HG03575 (cell line): ENCODE measurements at regions not wholly inside any gene's neighbourhood (a gene's known extent, or its start where the extent isn't known, plus 50 kb on each side); places are given as distances from the start of the nearest gene placed in this dataset.
A peak's percentile ranks its signal among the peaks of the same experiment; 100 is the strongest.
"Not testable (repeated sequence)": the region's sequence is repeated elsewhere in the genome, so short reads cannot be mapped to it uniquely, and the experiment has no call there.

Experiments
- ATAC-seq: cut with Tn5 transposase; IDR thresholded peaks from one replicate; pipeline ENCODE4 v1.9.1; 2021; ENCODE audit not compliant: unreplicated experiment, insufficient number of reproducible peaks, low FRiP score; ENCODE audit errors: extremely low read depth

GRCh38 chr9:22808876-22809275 lies 362.3 kb downstream of the DMRTA1 start:
- ATAC-seq = no peak

DNA sequence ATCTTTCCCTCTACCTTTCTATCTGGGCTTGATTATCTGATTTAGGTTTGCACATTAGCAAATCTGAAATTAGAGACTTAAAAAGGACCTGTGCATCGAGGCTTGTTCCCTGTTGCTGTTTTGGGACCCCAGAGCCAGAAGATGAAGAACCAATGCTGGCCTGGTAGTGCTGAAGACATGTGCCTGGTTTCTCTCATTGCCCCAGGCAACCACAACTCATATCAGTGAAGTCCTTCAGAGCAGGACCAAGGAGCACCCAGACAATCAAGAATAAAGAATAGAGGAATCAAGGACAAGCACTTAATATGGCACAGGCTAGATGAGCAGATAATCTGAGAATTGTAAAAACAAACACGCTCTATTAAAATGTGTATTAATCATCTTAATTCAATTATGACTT lies 362.7 kb downstream of the DMRTA1 start:
- ATAC-seq = no peak

DNA sequence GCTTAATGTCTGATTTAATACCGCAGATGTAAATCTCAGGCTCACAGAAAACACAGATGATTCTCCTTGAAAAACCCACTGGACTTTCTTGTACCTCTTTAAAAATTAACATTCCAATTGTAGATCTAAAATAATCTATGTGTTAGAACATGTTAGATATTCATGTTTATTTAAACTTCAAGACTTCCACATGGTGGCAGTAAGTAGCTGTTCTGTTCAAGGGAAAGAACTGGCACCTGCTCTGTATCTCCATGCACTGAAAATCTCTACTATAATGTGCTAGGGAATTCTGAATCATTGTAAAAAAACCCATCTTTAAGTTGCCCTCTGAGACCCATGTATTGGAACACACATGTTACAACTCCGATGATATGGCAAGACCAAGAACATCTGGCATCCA lies 366.9 kb downstream of the DMRTA1 start:
- ATAC-seq = no peak

DNA sequence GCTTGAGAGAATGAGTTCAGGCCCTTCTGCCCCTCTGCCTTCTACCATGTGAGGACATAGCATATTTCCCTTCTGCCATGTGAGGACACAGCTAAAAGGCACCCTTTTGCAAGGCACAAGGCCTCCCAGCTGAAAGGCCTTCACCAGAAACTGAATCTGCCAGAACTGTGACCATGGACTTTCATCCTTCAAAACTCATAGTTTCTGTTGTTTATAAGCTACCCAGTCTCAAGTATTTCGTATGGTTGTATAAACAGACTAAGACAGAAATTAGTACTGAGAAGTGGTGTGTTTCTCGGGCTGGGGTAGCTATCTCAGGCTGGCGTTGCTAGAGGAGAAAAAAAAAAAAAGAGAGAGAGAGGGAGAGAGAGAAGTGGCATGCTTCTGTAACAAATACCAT lies 368.6 kb downstream of the DMRTA1 start:
- no peak for ATAC-seq

DNA sequence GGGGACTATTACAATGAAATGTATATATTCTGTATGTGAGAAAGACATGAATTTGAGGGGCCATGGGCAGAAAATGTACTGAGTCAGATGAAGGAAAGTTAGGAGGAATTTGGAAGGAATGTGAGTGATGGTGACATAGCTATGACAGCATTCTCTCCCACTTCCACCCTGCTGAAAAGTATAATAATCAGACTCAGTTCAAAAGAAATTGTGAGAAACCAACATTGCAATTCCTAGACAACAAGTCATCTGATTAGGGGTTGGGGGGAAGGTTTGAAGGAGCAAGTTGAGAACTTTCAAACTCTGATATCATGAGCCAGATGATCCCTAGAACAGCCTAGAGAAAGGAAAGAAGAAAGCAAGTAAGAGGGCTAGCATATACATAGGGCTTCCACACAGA lies 370.6 kb downstream of the DMRTA1 start:
- no peak for ATAC-seq

GRCh38 chr9:22829236-22829635 lies 382.6 kb downstream of the DMRTA1 start:
- no peak for ATAC-seq

GRCh38 chr9:22838266-22838665 lies 391.6 kb downstream of the DMRTA1 start:
- ATAC-seq = no peak

- no peak for ATAC-seq
These were observed 394.0 kb downstream of the DMRTA1 start for GRCh38 chr9:22840641-22841040.

- not testable (repeated sequence) for ATAC-seq
These were observed 398.6 kb downstream of the DMRTA1 start for GRCh38 chr9:22845243-22845642.

- ATAC-seq = no peak
These were observed 409.4 kb downstream of the DMRTA1 start for GRCh38 chr9:22855980-22856379.

- ATAC-seq = no peak
These were observed 410.7 kb downstream of the DMRTA1 start for GRCh38 chr9:22857316-22857715.

- ATAC-seq = no peak
These were observed 416.5 kb downstream of the DMRTA1 start for GRCh38 chr9:22863106-22863505.

DNA sequence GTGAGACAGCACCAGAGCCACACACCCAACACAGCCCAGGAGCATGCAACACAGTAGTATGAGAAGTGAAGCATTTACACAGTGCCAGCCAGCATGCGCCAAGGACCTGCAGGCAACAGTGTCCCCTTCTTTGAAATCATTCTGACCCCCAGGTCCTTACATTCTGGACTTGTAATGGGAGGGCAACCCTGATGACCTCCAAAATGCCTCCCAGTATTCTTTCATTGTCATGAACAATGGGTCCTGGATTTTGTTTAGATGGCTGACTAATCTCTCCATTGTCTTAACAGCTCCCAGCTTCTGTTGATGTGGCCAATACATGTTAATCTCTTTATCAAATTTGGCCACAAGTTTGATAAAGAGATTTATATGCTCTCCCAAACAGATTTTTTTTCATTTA lies 417.1 kb downstream of the DMRTA1 start:
- no peak for ATAC-seq

DNA sequence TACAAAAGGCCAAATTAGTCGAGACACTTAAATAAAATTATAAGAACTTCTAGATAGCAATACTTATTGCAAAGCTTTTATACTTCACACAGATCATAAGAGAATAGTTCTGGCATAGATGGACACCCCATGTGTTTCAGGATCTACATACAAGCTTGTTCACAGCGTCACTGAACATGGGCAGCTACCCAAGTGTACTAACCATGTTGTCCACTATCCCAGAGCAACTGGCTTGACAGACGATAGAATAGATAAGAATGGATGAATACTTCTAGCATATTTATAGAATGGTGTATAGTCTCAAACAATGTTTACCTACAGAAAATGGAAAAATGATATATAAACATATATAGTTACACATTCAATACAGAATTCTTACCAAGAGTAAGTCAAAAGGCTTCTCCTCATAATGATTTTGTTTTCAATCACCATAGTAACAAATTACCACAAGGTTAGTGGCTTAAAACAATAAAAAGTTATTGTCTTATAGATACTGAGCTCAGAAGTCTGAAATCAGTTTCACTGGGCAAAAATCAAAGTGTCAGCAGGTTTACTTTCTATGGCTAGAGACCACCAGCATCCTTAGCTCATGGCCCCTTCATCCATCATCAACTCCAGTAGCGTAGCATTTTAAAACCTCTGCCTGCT lies 446.7 kb downstream of the DMRTA1 start:
- ATAC-seq = no peak

- ATAC-seq = no peak
These were observed 452.0 kb downstream of the DMRTA1 start for GRCh38 chr9:22898591-22898990.

- ATAC-seq = no peak
These were observed 465.0 kb downstream of the DMRTA1 start for GRCh38 chr9:22911632-22912031.

- no peak for ATAC-seq
These were observed 466.4 kb downstream of the DMRTA1 start for GRCh38 chr9:22913026-22913425.

- peak; percentile 70 for ATAC-seq
These were observed 466.9 kb downstream of the DMRTA1 start for GRCh38 chr9:22913518-22913917.

- ATAC-seq = no peak
These were observed 469.5 kb downstream of the DMRTA1 start for GRCh38 chr9:22916148-22916547.

- ATAC-seq = peak; percentile 41
These were observed 472.8 kb downstream of the DMRTA1 start for GRCh38 chr9:22919423-22919822.

- ATAC-seq = no peak
These were observed 475.1 kb downstream of the DMRTA1 start for GRCh38 chr9:22921742-22922141.
